ENCODE measurements at regions not wholly inside any gene's neighbourhood (a gene's known extent, or its start where the extent isn't known, plus 50 kb on each side); places are given as distances from the start of the nearest gene placed in this dataset.

- Histone ChIP-seq H3K4me2 (replicated peaks; ENCODE audit: low read depth, low read length, poor library complexity, severe bottlenecking) (no peak overlapping the region), H4K20me1 (ENCODE audit: control insufficient read depth, insufficient read depth, low read length, poor library complexity, severe bottlenecking) (no peaks in the 10 kb centered on the region), H3K27me3 (replicated peaks in 1 of 4; ENCODE audit: control extremely low read depth in 1 of 4, control insufficient read depth in 3 of 4, insufficient read depth in 4 of 4, low read length in 3 of 4) (no peaks in the 10 kb centered on the region), H3K4me1 (ENCODE audit: control insufficient read depth in 2 of 2, insufficient read depth in 2 of 2, low read length in 2 of 2) (no peaks in the 10 kb centered on the region), H2AFZ (ENCODE audit: insufficient read depth, low read depth, low read length, poor library complexity, severe bottlenecking) (no peak overlapping the region), H3K27ac (ENCODE audit: low read length in 2 of 2) (no peak overlapping the region), H3K36me3 (replicated peaks in 1 of 2; ENCODE audit: control extremely low read depth in 1 of 2, control insufficient read depth in 1 of 2, extremely low read depth in 1 of 2, insufficient read depth in 2 of 2, low read length in 1 of 2) (no peaks in the 10 kb centered on the region), H3K9me3 (ENCODE audit: control extremely low read depth in 1 of 3, control insufficient read depth in 2 of 3, insufficient read depth in 1 of 3, low read length in 2 of 3) (peaks cover 0 to 7% (median 0%) of the 10 kb centered on the region in 3 donors), H3K4me3 (ENCODE audit: control extremely low read depth in 1 of 5, extremely low read depth in 1 of 5, insufficient read depth in 1 of 5, low read depth in 2 of 5, low read length in 4 of 5) (no peak overlapping the region), H3K79me2 (ENCODE audit: control insufficient read depth, insufficient read depth, low read length) (no peaks in the 10 kb centered on the region), H3K9ac (ENCODE audit: low read length) (no peak overlapping the region)
- H3K9me3 Mint-ChIP-seq (ENCODE audit: insufficient read depth) = peaks cover 15% of the 10 kb centered on the region
- ATAC-seq (ENCODE audit: low read depth) = no peak
- 100% methylated on average over 2 of the region's 6 CpGs for WGBS (ENCODE audit: insufficient coverage)
- no peak for TF ChIP-seq CTCF (IDR thresholded peaks at IDR 0.05)
- TF ChIP-seq EZH2 (IDR thresholded peaks at IDR 0.05; ENCODE audit: borderline replicate concordance, insufficient read depth, low read depth, low read length, poor library complexity, severe bottlenecking) = no peak
- no peak overlapping the region for H3K4me3 Mint-ChIP-seq
- H3K4me1 Mint-ChIP-seq = no peaks in the 10 kb centered on the region
- ChIA-PET POLR2A (no interaction called here), CTCF (no interaction called here)
- H3K27me3 Mint-ChIP-seq = no peaks in the 10 kb centered on the region
- no peak for DNase-seq
- no peak overlapping the region for H3K27ac Mint-ChIP-seq
- intact Hi-C loops (cut with micrococcal nuclease) = no loop called here
Observed at GRCh38 chr13:55255236-55255635, 1885.5 kb upstream of the PRR20A start.

DNA sequence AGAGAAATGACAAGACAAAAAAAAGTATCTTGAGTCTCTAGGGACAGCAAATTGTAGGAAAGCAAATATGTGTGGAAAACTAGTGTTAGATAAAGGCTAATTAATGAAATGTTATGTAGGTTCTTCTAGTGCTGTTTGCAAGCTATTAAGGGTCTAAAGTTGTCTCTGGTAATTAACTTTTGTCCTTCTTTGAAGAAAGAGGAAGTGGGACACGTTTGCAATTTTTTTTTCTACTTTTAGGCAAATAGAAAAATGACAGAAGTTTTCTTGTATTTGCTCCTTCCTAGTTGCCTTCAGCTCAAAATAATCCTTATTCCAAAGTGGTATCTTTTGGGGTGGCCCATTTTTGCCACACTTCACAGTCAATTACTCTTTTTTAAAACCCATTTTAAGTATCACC, 1877.7 kb upstream of the PRR20A start:
- Mint-ChIP-seq H3K9me3 (ENCODE audit: insufficient read depth) (no peaks in the 10 kb centered on the region), H3K27ac (no peak overlapping the region), H3K4me3 (no peak overlapping the region), H3K4me1 (no peaks in the 10 kb centered on the region), H3K27me3 (no peaks in the 10 kb centered on the region)
- Histone ChIP-seq H3K4me2 (replicated peaks; ENCODE audit: low read depth, low read length, poor library complexity, severe bottlenecking) (no peak overlapping the region), H3K9me3 (ENCODE audit: control extremely low read depth in 1 of 3, control insufficient read depth in 2 of 3, insufficient read depth in 1 of 3, low read length in 2 of 3) (no peaks in the 10 kb centered on the region), H3K27me3 (replicated peaks in 1 of 4; ENCODE audit: control extremely low read depth in 1 of 4, control insufficient read depth in 3 of 4, insufficient read depth in 4 of 4, low read length in 3 of 4) (no peaks in the 10 kb centered on the region), H3K4me1 (ENCODE audit: control insufficient read depth in 2 of 2, insufficient read depth in 2 of 2, low read length in 2 of 2) (no peaks in the 10 kb centered on the region), H3K36me3 (replicated peaks in 1 of 2; ENCODE audit: control extremely low read depth in 1 of 2, control insufficient read depth in 1 of 2, extremely low read depth in 1 of 2, insufficient read depth in 2 of 2, low read length in 1 of 2) (no peaks in the 10 kb centered on the region), H3K4me3 (ENCODE audit: control extremely low read depth in 1 of 5, extremely low read depth in 1 of 5, insufficient read depth in 1 of 5, low read depth in 2 of 5, low read length in 4 of 5) (no peak overlapping the region), H3K79me2 (ENCODE audit: control insufficient read depth, insufficient read depth, low read length) (no peaks in the 10 kb centered on the region), H3K27ac (ENCODE audit: low read length in 2 of 2) (no peak overlapping the region), H3K9ac (ENCODE audit: low read length) (no peak overlapping the region), H4K20me1 (ENCODE audit: control insufficient read depth, insufficient read depth, low read length, poor library complexity, severe bottlenecking) (no peaks in the 10 kb centered on the region), H2AFZ (ENCODE audit: insufficient read depth, low read depth, low read length, poor library complexity, severe bottlenecking) (no peak overlapping the region)
- CTCF ChIA-PET = no interaction called here
- DNase-seq = no peak
- POLR2A ChIA-PET = no interaction called here
- TF ChIP-seq EZH2 (IDR thresholded peaks at IDR 0.05; ENCODE audit: borderline replicate concordance, insufficient read depth, low read depth, low read length, poor library complexity, severe bottlenecking) = no peak
- TF ChIP-seq CTCF (IDR thresholded peaks at IDR 0.05) = no peak
- WGBS (ENCODE audit: insufficient coverage) = no CpG with 5 or more reads among the region's 1 CpG
- intact Hi-C loops (cut with micrococcal nuclease) = no loop called here
- no peak for ATAC-seq (ENCODE audit: low read depth)

Data from B cell (primary cell).